HG03159 (cell line): ENCODE measurements at regions not wholly inside any gene's neighbourhood (a gene's known extent, or its start where the extent isn't known, plus 50 kb on each side); places are given as distances from the start of the nearest gene placed in this dataset.

ENCODE experiments used
- ATAC-seq: cut with Tn5 transposase; IDR thresholded peaks from one replicate; pipeline ENCODE4 v1.9.1; 2021; ENCODE audit warnings: mild to moderate bottlenecking, moderate library complexity; ENCODE audit not compliant: unreplicated experiment

DNA sequence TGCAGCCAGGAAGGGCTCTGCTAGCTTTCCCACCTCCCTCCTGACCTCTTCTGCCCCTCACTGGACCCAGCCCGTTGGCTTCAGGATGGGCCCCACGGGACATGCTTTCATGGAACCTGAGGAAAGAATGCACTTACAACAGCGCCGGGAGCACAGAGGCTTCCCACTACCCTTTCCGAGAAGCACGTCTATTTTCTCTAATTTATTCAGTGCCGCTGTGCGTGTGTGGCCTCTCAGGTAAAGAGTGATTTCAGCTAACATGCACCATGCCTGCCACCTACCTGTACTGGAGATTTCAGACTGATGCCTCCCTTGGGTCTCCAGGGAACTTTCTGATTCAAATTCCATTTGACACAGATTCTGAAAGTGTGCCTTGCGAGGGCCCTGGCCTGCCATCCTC lies 140.1 kb downstream of the CYLD start:
- no peak for ATAC-seq

- no peak for ATAC-seq
Measured at GRCh38 chr16:50881331-50881830, 139.5 kb downstream of the CYLD start.

DNA sequence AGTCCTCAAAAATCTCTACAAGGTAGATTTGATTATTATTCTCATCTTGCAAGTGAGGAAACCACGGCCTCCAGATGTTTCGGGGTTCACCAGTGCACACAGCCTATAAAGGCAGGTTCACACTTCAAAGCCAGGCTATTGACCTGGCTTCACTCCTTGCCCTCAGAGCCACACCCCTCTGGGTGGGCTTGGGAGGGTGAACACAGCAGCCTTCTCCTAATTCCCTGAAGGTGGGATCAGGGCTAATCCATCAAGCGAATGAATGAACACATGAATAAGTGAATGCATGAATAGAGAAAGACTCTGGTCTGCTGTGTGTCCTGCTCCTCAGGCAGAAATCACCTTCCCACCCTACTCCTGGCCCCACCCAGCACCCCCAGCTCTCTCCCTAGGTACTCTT lies 139.0 kb downstream of the CYLD start:
- no peak for ATAC-seq

DNA sequence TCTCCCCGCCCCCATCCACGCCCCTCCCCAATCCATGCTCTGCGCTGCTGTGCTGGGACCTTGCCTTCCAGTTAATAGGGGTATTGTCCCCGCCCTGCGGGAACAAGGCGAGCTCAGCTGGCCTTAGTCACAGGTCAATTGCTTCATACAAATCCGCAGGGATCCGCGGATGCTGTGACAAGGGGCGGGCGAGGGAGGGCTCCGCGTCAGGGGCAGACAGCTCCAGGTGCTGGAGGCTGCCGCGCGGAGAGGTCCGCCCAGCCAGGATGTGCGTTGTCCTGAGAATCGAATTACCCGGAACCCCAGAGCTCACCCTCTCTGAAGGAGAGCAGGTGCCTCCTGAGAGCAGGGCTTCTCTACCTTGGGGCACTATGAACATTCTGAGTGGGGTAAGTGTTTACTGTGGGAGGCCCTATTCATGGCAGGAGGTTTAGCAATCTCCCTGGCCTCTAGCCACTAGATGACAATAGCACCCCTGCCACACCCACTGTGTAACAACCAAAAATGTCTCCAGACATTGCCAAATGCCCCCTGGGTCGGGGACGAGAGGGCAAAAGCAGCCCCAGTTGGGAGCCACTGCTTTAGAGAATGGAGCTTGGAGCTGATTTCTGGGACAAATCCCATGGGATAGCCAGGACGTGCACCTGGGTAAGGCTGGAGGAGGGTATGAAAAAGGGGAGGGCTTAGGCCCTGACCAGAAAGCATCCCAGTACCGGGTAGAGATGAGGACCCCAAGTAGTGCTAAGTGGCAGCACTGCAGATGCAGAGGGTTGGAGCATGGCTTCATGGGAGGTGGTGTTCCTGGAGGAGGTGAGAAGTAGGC lies 138.2 kb downstream of the CYLD start:
- no peak for ATAC-seq

GRCh38 chr16:50878966-50879615 lies 137.2 kb downstream of the CYLD start:
- ATAC-seq = no peak

GRCh38 chr16:50878536-50878935 lies 136.7 kb downstream of the CYLD start:
- no peak for ATAC-seq

- ATAC-seq = no peak
Measured at GRCh38 chr16:50876263-50876662, 134.4 kb downstream of the CYLD start.

DNA sequence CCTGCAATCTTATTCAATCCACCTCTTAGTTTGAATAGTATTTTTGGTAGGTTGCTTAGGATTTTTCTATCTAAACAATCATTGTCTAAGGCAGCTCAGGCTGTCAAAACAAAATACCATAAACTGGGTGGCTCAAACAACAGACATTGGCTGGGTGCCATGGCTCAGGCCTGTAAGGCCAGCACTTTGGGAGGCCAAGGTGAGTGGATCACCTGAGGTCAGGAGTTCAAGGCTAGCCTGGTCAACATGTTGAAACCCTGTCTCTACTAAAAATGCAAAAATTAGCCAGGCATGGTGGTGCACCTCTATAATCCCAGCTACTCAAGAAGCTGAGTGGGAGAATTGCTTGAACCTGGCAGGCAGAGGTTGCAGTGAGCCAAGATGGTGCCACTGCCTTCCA lies 126.7 kb downstream of the CYLD start:
- no peak for ATAC-seq

DNA sequence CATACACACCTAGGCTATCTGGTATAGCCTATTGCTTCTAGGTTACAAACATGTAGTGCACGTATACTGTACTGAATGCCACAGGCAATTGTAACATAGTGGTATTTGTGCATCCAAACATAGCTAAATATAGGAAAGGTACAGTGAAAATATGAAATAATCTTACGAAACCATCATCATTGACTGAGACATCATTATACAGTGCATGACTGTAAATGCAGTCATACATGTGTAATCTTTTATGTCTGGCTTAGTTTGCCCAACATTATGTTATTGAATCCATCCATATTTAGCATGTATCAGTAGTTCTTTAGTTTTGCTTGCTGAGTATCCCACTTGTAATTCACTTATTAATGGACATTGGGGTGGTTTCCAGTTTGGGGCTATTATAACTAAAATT lies 124.9 kb downstream of the CYLD start:
- ATAC-seq = no peak

GRCh38 chr16:50864386-50864785 lies 122.5 kb downstream of the CYLD start:
- ATAC-seq = no peak

DNA sequence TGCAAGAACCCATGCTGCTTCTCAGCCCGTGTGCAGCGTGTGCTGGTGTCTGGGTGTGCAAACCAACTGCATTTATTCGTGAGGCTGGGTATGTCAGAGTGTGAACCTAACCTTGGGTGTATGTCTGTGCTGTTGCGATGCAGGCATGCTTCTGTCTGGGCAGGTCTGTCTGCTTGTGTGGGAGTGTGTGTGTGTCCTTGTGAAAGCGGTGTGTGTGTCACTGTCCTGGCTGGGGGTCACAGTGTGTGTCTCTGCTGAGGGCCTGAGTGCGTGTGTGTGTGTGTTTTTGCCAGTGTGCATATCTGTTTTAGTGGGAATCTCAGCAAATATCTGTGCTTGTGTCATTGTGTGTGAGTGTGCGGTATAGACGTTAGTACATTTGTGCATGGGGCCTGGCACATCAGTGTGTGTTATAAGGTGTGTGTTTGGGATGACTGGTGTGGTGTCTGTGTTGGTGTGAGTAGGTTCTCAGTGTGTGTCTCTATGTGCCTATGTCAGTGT lies 121.8 kb downstream of the CYLD start:
- ATAC-seq = no peak

- no peak for ATAC-seq
Measured at GRCh38 chr16:50862818-50863643, 121.1 kb downstream of the CYLD start.

DNA sequence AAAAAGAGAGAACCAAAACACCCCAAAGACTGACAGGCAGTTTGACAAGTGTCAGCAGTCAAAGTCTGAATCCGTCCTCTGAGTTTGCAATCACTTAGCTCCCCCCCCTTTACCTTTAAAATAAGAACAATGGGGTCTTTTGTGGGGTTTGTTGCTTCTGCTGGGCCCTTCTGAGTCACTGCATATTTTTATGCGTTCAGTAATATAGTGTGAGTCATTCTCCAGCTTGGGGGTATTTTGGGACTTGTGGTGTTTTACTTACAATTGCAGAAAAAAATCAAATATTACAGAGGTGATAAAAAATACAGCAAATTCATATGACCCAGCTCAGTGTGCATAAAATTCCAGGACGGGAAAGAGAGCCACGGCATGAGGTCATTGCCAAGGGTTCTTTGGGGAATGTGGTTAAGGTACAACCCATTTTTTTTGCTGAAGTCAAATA lies 120.1 kb downstream of the CYLD start:
- ATAC-seq = no peak

DNA sequence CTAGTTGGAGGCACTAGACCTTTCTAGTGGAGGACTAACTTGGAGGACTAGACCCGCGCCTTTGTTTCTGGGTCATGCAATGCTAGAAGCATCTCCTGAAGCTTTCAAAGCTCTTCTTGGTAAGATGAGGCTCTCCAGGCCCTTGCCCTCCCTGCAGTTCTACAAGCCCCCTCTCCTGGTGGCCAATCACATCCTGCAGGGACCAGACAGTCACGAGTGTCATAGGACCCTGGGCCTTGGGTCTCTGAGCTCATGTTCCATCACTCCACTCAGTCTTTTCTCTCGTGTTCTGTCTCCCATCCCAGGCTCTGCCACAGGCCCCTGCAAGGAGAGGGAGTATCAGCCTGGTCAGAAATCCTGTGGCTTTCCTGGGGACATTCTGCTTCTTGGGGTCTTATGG lies 119.6 kb downstream of the CYLD start:
- no peak for ATAC-seq

- ATAC-seq = no peak
Measured at GRCh38 chr16:50859628-50860360, 117.9 kb downstream of the CYLD start.

DNA sequence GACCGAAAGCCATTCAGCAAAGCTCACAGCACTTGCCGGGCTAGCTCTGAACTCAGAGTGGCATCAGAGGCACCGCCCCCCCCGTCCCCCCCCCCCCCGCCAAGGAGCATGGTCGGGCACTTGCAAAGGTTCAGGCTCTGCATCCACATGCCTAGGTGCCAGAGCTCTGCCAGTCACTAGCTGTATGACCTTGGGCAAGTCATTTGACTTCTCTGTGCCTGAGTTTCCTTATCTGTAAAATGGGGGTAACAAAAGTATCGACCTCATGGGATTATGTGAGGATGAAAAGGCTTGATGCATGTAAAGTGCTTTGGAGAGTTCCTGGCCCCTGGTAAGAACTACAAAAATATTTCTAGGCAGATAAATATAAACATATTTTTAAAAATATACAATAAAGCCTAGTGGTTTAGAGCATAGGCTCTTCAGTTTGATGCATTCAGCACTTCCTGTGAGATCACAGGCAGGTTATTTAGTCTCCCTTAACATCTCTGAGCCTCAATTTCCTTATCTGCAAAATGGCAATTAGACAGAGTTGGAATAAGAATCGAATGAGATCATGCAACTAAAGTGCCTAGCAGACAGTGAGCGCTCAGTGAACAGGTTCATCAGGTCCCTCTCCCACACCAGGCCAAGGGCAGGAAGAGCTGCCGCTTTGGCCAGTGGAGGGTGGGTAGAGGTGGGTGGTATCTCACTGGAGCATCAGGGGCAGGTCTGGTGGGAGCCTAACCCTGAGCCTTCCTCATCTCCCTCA lies 117.2 kb downstream of the CYLD start:
- no peak for ATAC-seq

- ATAC-seq = no peak
Measured at GRCh38 chr16:50858376-50858775, 116.5 kb downstream of the CYLD start.

GRCh38 chr16:50857881-50858280 lies 116.0 kb downstream of the CYLD start:
- no peak for ATAC-seq

- ATAC-seq = no peak
Measured at GRCh38 chr16:50856991-50857390, 115.1 kb downstream of the CYLD start.

DNA sequence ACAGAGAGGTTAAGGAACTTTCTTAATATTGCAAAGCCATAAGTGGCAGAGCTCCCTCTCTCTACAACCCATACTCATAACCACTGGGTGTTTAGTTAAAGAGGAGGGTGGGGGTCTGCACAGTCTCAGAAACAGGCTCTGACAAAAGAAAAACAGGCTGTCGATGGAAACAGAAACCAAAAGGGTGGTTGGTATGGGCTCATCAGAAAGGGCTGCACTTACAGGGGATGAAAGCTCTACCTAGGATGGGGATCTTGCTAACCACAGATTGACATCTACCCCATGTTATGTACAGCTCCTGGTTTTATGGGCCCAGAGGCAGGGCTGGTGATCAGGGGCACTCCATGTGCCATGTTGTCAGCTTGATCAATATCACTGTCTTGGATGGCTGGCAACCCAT lies 111.4 kb downstream of the CYLD start:
- ATAC-seq = no peak
